HepG2 (cell line): ENCODE measurements at regions not wholly inside any gene's neighbourhood (a gene's known extent, or its start where the extent isn't known, plus 50 kb on each side); places are given as distances from the start of the nearest gene placed in this dataset.

Experiments
- ATAC-seq: fragments of 200-7000 bp; cut with Tn5 transposase; 3 replicates; pipeline ENCODE4 v1.9.1; 2020; ENCODE audit warnings: mild to moderate bottlenecking, moderate library complexity
- BruUV-seq: library from RNA; stranded (reverse); fragments of 400-500 nt; replicated peaks from 2 replicates; lab custom pipeline; 2021; lab: Mats Ljungman, UMichigan
- CTCF ChIA-PET: fragments of 300-600 bp; formaldehyde crosslinking; extraction: SDS; loops from one replicate; lab custom pipeline; 2021; ENCODE audit warnings: low total read pairs, inconsistent platforms, low intra/inter-chr PET ratio; lab: Yijun Ruan, JAX
- POLR2A ChIA-PET: fragments of 350-600 bp; sonication (Branson Sonifier 250); formaldehyde crosslinking; loops from one replicate; lab custom pipeline; 2020; ENCODE audit warnings: antibody characterized with exemption, inconsistent platforms; lab: Yijun Ruan, JAX
- DNase-seq: peaks from one replicate; pipeline ENCODE4 v3.0.0-alpha.2; 2015; ENCODE audit warnings: low spot score
- FAIRE-seq: peaks from 3 replicates; lab custom pipeline; 2011; peaks lifted over from hg19 to GRCh38; lab: Jason Lieb, UNC
- H2AFZ ChIP-seq: one replicate; pipeline ENCODE4 v1.6.1; 2011; ENCODE audit warnings: low read length, inconsistent platforms
- H3K27ac ChIP-seq: fragments of 300-600 bp; 3 replicates; pipeline ENCODE4 v1.8.0; 2011; ENCODE audit warnings: mixed run types, mild to moderate bottlenecking, mixed read lengths, low read length, inconsistent platforms; ENCODE audit not compliant: insufficient read depth; ENCODE audit errors: extremely low read length
- H3K27me3 ChIP-seq, 2 experiments: fragments of 200-600 bp in 1 of 2; 2 replicates in 1 of 2; 3 replicates in 1 of 2; pipeline versions ENCODE4 v1.6.0 to v1.8.0; 2011; ENCODE audit warnings: low read length in 2 of 2, mild to moderate bottlenecking in 2 of 2, moderate library complexity in 2 of 2, inconsistent platforms in 1 of 2; ENCODE audit not compliant: insufficient read depth in 2 of 2, control insufficient read depth in 1 of 2
- H3K36me3 ChIP-seq, 2 experiments: fragments of 200-600 bp in 1 of 2; replicated peaks in 1 of 2; 2 replicates in 1 of 2; 3 replicates in 1 of 2; pipeline versions ENCODE4 v1.5.1 to v1.8.0; 2011; ENCODE audit warnings: low read length in 2 of 2, inconsistent platforms in 1 of 2; ENCODE audit not compliant: insufficient read depth in 2 of 2, control insufficient read depth in 1 of 2
- H3K4me1 ChIP-seq: 2 replicates; pipeline ENCODE4 v1.5.1; 2012; ENCODE audit warnings: low read length, inconsistent platforms; ENCODE audit not compliant: insufficient read depth
- H3K4me2 ChIP-seq: 2 replicates; pipeline ENCODE4 v1.6.0; 2011; ENCODE audit warnings: low read depth, low read length, inconsistent platforms
- H3K4me3 ChIP-seq, 3 experiments: fragments of 200-600 bp in 1 of 3; sonication (generic), shearing (Covaris generic) in 1 of 3; replicated peaks in 1 of 3; 2 replicates each; pipeline ENCODE4 v1.5.1; 2011 to 2016; ENCODE audit warnings: low read length in 3 of 3, inconsistent platforms in 2 of 3, low read depth in 2 of 3, mild to moderate bottlenecking in 2 of 3, control low read depth in 1 of 3, mixed read lengths in 1 of 3; ENCODE audit not compliant: insufficient read depth in 1 of 3
- H3K79me2 ChIP-seq: one replicate; pipeline ENCODE4 v1.6.1; 2011; ENCODE audit warnings: low read length, inconsistent platforms; ENCODE audit not compliant: insufficient read depth
- H3K9ac ChIP-seq: 2 replicates; pipeline ENCODE4 v1.6.0; 2011; ENCODE audit warnings: mild to moderate bottlenecking, low read depth, low read length, inconsistent platforms; ENCODE audit not compliant: insufficient read depth
- H3K9me3 ChIP-seq: 2 replicates; pipeline ENCODE4 v1.5.1; 2012; ENCODE audit warnings: mild to moderate bottlenecking, low read length
- H4K20me1 ChIP-seq: 2 replicates; pipeline ENCODE4 v1.6.0; 2011; ENCODE audit warnings: inconsistent platforms, mild to moderate bottlenecking, low read length, moderate library complexity; ENCODE audit not compliant: insufficient read depth
- AHR ChIP-seq: IDR thresholded peaks from 2 replicates; pipeline ENCODE4 v1.6.1; 2018; ENCODE audit warnings: missing genetic modification reagents, missing compliant biosample characterization
- ATF3 ChIP-seq: sonication (generic); formaldehyde crosslinking; IDR thresholded peaks from 2 replicates; pipeline ENCODE4 v1.4.0; 2020; ENCODE audit warnings: missing genetic modification reagents
- KLF13 ChIP-seq: sonication (generic); formaldehyde crosslinking; IDR thresholded peaks from 2 replicates; pipeline ENCODE4 v1.4.0; 2020; ENCODE audit warnings: mild to moderate bottlenecking, missing genetic modification reagents
- MAFK ChIP-seq, 2 experiments: IDR thresholded peaks in 1 of 2; conservative IDR thresholded peaks in 1 of 2; 2 replicates each; pipeline ENCODE4 v1.6.1; 2011; ENCODE audit warnings: improper control_type of control experiment in 2 of 2, low read length in 2 of 2
- MNT ChIP-seq: fragments of 450-650 bp; IDR thresholded peaks from 2 replicates; pipeline ENCODE4 v1.6.1; 2016
- ZNF224 ChIP-seq: sonication (generic); formaldehyde crosslinking; IDR thresholded peaks from 2 replicates; pipeline ENCODE4 v1.5.0; 2020; ENCODE audit warnings: mild to moderate bottlenecking, missing genetic modification reagents
- ZNF350 ChIP-seq: sonication (generic); formaldehyde crosslinking; IDR thresholded peaks from 2 replicates; pipeline ENCODE4 v1.4.0; 2020; ENCODE audit warnings: mild to moderate bottlenecking, low read depth, missing genetic modification reagents, borderline replicate concordance
- ZNF724P ChIP-seq: sonication (generic); formaldehyde crosslinking; IDR thresholded peaks from 2 replicates; pipeline ENCODE4 v1.8.0; 2022; ENCODE audit warnings: missing genetic modification reagents, borderline replicate concordance
- ZNF766 ChIP-seq: sonication (generic); formaldehyde crosslinking; IDR thresholded peaks from 2 replicates; pipeline ENCODE4 v1.5.0; 2020; ENCODE audit warnings: missing genetic modification reagents, borderline replicate concordance
- ZNF781 ChIP-seq: sonication (generic); formaldehyde crosslinking; IDR thresholded peaks from 2 replicates; pipeline ENCODE4 v1.5.1; 2020; ENCODE audit warnings: borderline replicate concordance, mild to moderate bottlenecking, missing genetic modification reagents; ENCODE audit errors: not compliant biosample characterization
- WGBS: methylation state at CpG from one replicate; pipeline ENCODE4 v1.1.6; 2017; ENCODE audit warnings: low lambda C conversion rate; 5-methylcytosine and 5-hydroxymethylcytosine counted together
- in situ Hi-C: cut with HindIII; loops from 2 replicates; pipeline ENCODE4 v1.10.0; 2017; ENCODE audit warnings: low pct_unique_long_range_greater_than_20kb; ENCODE audit not compliant: extremely low pct_ligation_motif_present
- intact Hi-C: fragments of 100-400 bp; cut with micrococcal nuclease; formaldehyde crosslinking; loops from one replicate; pipeline ENCODE4 v1.10.0; 2022; ENCODE audit not compliant: unreplicated experiment

- in situ Hi-C loops (no loop called here), intact Hi-C loops (no loop called here)
- ChIA-PET POLR2A (no interaction called here), CTCF (no interaction called here)
- Histone ChIP-seq H4K20me1 (no peaks in the 10 kb centered on the region), H3K36me3 (no peaks in the 10 kb centered on the region), H2AFZ (no peak overlapping the region), H3K79me2 (no peaks in the 10 kb centered on the region), H3K4me2 (no peak overlapping the region), H3K9ac (no peak overlapping the region), H3K27me3 (no peaks in the 10 kb centered on the region; a peak in 1 of 5 replicates), H3K4me1 (no peaks in the 10 kb centered on the region), H3K4me3 (no peak overlapping the region), H3K9me3 (no peaks in the 10 kb centered on the region), H3K27ac (no peak overlapping the region)
- no peak for DNase-seq
- ATAC-seq = no peak
- no TSS peak for BruUV-seq
- TF ChIP-seq MAFK (conservative IDR thresholded peaks at IDR 0.05 in 1 of 2, IDR thresholded peaks at IDR 0.05 in 1 of 2; ENCODE audit: low read length in 2 of 2) (peak in 1 of 2 experiments; percentile 14; a peak in 1 of 4 replicates), ZNF766 (CRISPR knock-in tag) (no peak)
- 11% methylated on average over 4 of the region's 4 CpGs for WGBS
- no peak for FAIRE-seq
Measured at GRCh38 chr4:138724530-138724929, 291.1 kb upstream of the NOCT start.

- in situ Hi-C loops (no loop called here), intact Hi-C loops (no loop called here)
- ChIA-PET CTCF (no interaction called here), POLR2A (no interaction called here)
- no peak overlapping the region for H3K27ac ChIP-seq
- H3K79me2 ChIP-seq = no peaks in the 10 kb centered on the region
- H3K9me3 ChIP-seq = no peaks in the 10 kb centered on the region
- H3K36me3 ChIP-seq = no peaks in the 10 kb centered on the region
- WGBS = 16% methylated on average over 9 of the region's 9 CpGs
- no peak for DNase-seq
- FAIRE-seq = no peak
- no peaks in the 10 kb centered on the region for H3K4me1 ChIP-seq
- ATAC-seq = no peak
- H2AFZ ChIP-seq = no peak overlapping the region
- no peak overlapping the region for H3K9ac ChIP-seq
- no peak overlapping the region for H3K4me3 ChIP-seq
- H4K20me1 ChIP-seq = no peaks in the 10 kb centered on the region
- no peaks in the 10 kb centered on the region; a peak in 1 of 5 replicates for H3K27me3 ChIP-seq
- no TSS peak for BruUV-seq
- H3K4me2 ChIP-seq = no peak overlapping the region
- TF ChIP-seq ZNF781 (no peak), ATF3 (CRISPR knock-in tag) (no peak), AHR (CRISPR knock-in tag) (no peak), ZNF224 (CRISPR knock-in tag) (no peak), ZNF724P (CRISPR knock-in tag) (no peak), ZNF350 (CRISPR knock-in tag) (no peak), KLF13 (CRISPR knock-in tag) (no peak), MNT (no peak)
Measured at GRCh38 chr4:138716559-138717335, 298.8 kb upstream of the NOCT start.
